ENCODE measurements at regions not wholly inside any gene's neighbourhood (a gene's known extent, or its start where the extent isn't known, plus 50 kb on each side); places are given as distances from the start of the nearest gene placed in this dataset.

DNA sequence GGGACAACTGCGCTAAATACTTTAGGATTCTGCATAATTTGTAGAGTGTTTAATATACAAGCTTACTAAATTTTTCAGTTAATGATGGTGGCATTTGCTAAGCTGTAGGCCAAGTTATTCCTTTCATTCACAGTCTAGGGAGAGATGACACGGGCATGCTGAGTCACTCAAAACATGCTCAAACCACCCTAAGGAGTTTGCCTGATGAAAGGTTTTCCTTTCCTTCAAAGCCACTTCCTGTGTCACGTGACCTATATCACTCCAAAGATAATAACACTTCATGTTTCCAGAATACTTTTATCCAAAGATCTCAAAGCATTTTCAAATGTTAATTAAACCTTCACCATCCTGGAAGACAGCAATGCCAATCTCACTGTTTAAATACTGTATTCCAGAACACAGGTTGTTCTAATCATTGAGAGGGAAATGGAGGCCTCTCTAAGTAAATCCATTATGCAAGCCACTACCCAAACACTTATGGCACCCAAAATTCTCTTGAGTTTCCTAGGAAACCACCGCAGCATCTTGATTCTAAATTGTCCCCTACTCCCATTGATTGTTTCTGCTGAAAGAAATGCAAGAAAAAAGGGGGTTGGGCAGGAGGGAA, 207.0 kb upstream of the CDKN3 start:
- Histone ChIP-seq H3K27me3 (peaks cover 4% of the 10 kb centered on the region), H3K9me3 (no peaks in the 10 kb centered on the region), H3K4me3 (ENCODE audit: low read depth in 1 of 2, low read length in 1 of 2) (no peak overlapping the region), H3K27ac (no peak overlapping the region), H3K4me1 (ENCODE audit: control insufficient read depth in 1 of 2, insufficient read depth in 1 of 2, low read depth in 1 of 2, low read length in 1 of 2) (no peaks in the 10 kb centered on the region), H3K36me3 (no peaks in the 10 kb centered on the region)
- TF ChIP-seq, protein P1, sequence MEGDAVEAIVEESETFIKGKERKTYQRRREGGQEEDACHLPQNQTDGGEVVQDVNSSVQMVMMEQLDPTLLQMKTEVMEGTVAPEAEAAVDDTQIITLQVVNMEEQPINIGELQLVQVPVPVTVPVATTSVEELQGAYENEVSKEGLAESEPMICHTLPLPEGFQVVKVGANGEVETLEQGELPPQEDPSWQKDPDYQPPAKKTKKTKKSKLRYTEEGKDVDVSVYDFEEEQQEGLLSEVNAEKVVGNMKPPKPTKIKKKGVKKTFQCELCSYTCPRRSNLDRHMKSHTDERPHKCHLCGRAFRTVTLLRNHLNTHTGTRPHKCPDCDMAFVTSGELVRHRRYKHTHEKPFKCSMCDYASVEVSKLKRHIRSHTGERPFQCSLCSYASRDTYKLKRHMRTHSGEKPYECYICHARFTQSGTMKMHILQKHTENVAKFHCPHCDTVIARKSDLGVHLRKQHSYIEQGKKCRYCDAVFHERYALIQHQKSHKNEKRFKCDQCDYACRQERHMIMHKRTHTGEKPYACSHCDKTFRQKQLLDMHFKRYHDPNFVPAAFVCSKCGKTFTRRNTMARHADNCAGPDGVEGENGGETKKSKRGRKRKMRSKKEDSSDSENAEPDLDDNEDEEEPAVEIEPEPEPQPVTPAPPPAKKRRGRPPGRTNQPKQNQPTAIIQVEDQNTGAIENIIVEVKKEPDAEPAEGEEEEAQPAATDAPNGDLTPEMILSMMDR (IDR thresholded peaks at IDR 0.05), result no peak

DNA sequence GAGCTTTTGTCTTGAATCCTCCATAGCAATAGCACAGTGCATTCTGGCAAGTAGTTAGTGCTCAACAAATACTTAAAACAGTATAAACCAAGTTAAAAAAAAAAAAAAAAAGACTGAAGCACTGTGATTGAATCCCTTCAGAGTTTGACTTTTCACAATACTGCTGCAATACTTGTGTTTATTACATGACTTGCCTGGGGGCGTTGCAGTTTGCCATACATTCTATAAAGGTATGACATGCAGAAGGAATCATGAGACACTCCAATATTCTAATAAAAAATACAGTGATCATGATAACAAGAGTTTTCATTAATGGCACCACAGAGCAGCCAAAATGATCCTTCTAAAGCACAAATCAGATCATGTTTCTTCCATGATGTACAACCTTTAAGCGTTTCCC, 205.0 kb upstream of the CDKN3 start:
- Histone ChIP-seq H3K27me3 (no peaks in the 10 kb centered on the region), H3K4me3 (ENCODE audit: low read depth in 1 of 2, low read length in 1 of 2) (no peak overlapping the region), H3K4me1 (ENCODE audit: control insufficient read depth in 1 of 2, insufficient read depth in 1 of 2, low read depth in 1 of 2, low read length in 1 of 2) (no peaks in the 10 kb centered on the region), H3K27ac (no peak overlapping the region), H3K9me3 (no peaks in the 10 kb centered on the region), H3K36me3 (no peaks in the 10 kb centered on the region)
- TF ChIP-seq, protein P1 (IDR thresholded peaks at IDR 0.05), result no peak

DNA sequence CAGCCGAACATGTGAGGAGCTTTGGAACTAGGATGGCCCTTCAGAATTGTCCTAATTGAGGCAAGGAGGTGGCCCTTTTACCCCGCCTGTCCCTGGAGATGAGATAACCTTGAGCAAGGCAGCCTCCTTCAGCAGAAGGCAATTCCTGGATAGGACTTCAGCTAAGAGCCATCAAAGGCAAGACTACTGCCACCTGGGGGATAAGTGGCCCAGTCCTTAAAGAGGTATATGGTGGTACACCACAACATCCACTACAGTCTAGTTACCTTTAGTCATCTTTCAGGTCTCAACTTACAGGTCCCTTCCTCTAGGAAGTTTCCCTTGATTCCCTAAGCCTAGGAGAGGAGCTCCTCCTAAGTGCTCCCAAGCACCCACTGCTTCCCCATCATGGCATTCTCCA, 204.2 kb upstream of the CDKN3 start:
- Histone ChIP-seq H3K4me3 (ENCODE audit: low read depth in 1 of 2, low read length in 1 of 2) (no peak overlapping the region), H3K4me1 (ENCODE audit: control insufficient read depth in 1 of 2, insufficient read depth in 1 of 2, low read depth in 1 of 2, low read length in 1 of 2) (no peaks in the 10 kb centered on the region), H3K9me3 (no peaks in the 10 kb centered on the region), H3K27ac (no peak overlapping the region), H3K27me3 (no peaks in the 10 kb centered on the region), H3K36me3 (no peaks in the 10 kb centered on the region)
- TF ChIP-seq, protein P1 (IDR thresholded peaks at IDR 0.05), result no peak

DNA sequence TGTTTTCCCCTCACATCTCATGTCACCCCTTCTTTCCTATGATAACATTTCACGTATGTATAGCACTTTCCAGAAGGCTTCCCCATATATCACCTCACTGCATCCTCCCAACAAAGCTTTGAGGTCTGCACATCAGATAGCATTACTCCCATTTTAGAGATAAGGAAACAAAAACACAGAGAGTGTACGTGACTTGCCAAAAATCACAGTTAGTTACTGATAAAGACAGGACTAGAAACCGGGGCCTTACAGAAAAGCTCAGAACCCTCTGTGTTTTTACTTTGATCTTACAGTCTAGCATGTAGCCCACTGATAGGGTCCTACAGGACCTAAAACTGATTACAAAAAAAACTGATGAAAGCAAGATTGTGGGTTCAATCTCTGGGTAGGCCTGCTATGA, 202.9 kb upstream of the CDKN3 start:
- Histone ChIP-seq H3K9me3 (no peaks in the 10 kb centered on the region), H3K27ac (no peak overlapping the region), H3K36me3 (no peaks in the 10 kb centered on the region), H3K27me3 (no peaks in the 10 kb centered on the region), H3K4me3 (ENCODE audit: low read depth in 1 of 2, low read length in 1 of 2) (no peak overlapping the region), H3K4me1 (ENCODE audit: control insufficient read depth in 1 of 2, insufficient read depth in 1 of 2, low read depth in 1 of 2, low read length in 1 of 2) (no peaks in the 10 kb centered on the region)
- TF ChIP-seq, protein P1 (IDR thresholded peaks at IDR 0.05), result no peak

DNA sequence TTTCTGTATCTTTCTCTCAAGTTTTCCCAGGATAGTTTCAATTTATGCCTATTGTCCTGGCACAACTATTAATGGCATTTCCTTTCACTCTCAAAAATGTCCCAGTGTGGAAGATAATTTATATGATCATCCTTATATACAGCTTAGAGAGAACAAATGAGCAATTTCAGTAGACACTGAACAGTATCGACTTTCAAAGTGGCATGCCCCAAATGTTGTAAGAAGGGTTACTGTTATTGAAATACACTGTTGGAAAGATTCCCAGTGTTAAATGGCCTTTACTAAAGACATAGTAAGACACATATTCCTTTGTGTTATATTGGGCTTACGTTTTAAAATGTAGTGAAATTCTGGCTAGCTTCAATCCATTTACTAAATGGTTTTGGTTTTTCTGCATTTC, 202.3 kb upstream of the CDKN3 start:
- Histone ChIP-seq H3K4me1 (ENCODE audit: control insufficient read depth in 1 of 2, insufficient read depth in 1 of 2, low read depth in 1 of 2, low read length in 1 of 2) (no peaks in the 10 kb centered on the region), H3K4me3 (ENCODE audit: low read depth in 1 of 2, low read length in 1 of 2) (no peak overlapping the region), H3K9me3 (no peaks in the 10 kb centered on the region), H3K27me3 (no peaks in the 10 kb centered on the region), H3K36me3 (no peaks in the 10 kb centered on the region), H3K27ac (no peak overlapping the region)
- TF ChIP-seq, protein P1 (IDR thresholded peaks at IDR 0.05), result no peak

- Histone ChIP-seq H3K27ac (no peak overlapping the region), H3K9me3 (no peaks in the 10 kb centered on the region), H3K36me3 (no peaks in the 10 kb centered on the region), H3K27me3 (no peaks in the 10 kb centered on the region), H3K4me1 (ENCODE audit: control insufficient read depth in 1 of 2, insufficient read depth in 1 of 2, low read depth in 1 of 2, low read length in 1 of 2) (no peaks in the 10 kb centered on the region), H3K4me3 (ENCODE audit: low read depth in 1 of 2, low read length in 1 of 2) (no peak overlapping the region)
- TF ChIP-seq, protein P1 (IDR thresholded peaks at IDR 0.05), result no peak
Measured at GRCh38 chr14:54197369-54197768, 199.4 kb upstream of the CDKN3 start.
